PC-3 (cell line): ENCODE measurements at regions not wholly inside any gene's neighbourhood (a gene's known extent, or its start where the extent isn't known, plus 50 kb on each side); places are given as distances from the start of the nearest gene placed in this dataset.

Experiments
- ATAC-seq: fragments of 200-7000 bp; cut with Tn5 transposase; 2 replicates; pipeline ENCODE4 v1.9.1; 2020; ENCODE audit warnings: mild to moderate bottlenecking, moderate library complexity
- BruUV-seq: library from RNA; stranded (reverse); fragments of 400-500 nt; replicated peaks from 2 replicates; lab custom pipeline; 2021; lab: Mats Ljungman, UMichigan
- CTCF ChIA-PET: fragments of 300-600 bp; sonication (Branson Sonifier 250); formaldehyde crosslinking; loops from one replicate; lab custom pipeline; 2022; ENCODE audit warnings: antibody characterized with exemption; lab: Charles Lee
- POLR2A ChIA-PET: fragments of 300-600 bp; sonication (Branson Sonifier 250); formaldehyde crosslinking; loops from one replicate; lab custom pipeline; 2022; ENCODE audit warnings: antibody characterized with exemption; ENCODE audit not compliant: unreplicated experiment; lab: Charles Lee
- DNase-seq: peaks from one replicate; pipeline ENCODE4 v3.0.0-alpha.2; 2015
- H2AFZ ChIP-seq: fragments of 300-600 bp; sonication (generic); 2 replicates; pipeline ENCODE4 v1.6.0; 2016; ENCODE audit warnings: antibody characterized with exemption, low read length
- H3F3A ChIP-seq: fragments of 300-600 bp; sonication (generic); one replicate; pipeline ENCODE4 v1.6.0; 2017; ENCODE audit warnings: antibody characterized with exemption, low read length, control low read depth, mild to moderate bottlenecking; ENCODE audit not compliant: unreplicated experiment
- H3K27ac ChIP-seq: fragments of 300-600 bp; sonication (generic); 2 replicates; pipeline ENCODE4 v1.5.1; 2016; ENCODE audit warnings: mild to moderate bottlenecking, low read length
- H3K27me3 ChIP-seq: fragments of 300-600 bp; sonication (generic); 2 replicates; pipeline ENCODE4 v1.6.1; 2016; ENCODE audit warnings: low read length, mixed read lengths
- H3K36me3 ChIP-seq: fragments of 300-600 bp; sonication (generic); 2 replicates; pipeline ENCODE4 v1.6.1; 2016; ENCODE audit warnings: low read depth, mixed run types, low read length, mixed read lengths
- H3K4me1 ChIP-seq: fragments of 300-600 bp; sonication (generic); 2 replicates; pipeline ENCODE4 v1.5.1; 2016; ENCODE audit warnings: low read length; ENCODE audit not compliant: insufficient read depth
- H3K4me2 ChIP-seq: fragments of 300-600 bp; sonication (generic); 2 replicates; pipeline ENCODE4 v1.6.0; 2016; ENCODE audit warnings: low read length
- H3K4me3 ChIP-seq: fragments of 300-600 bp; sonication (generic); 2 replicates; pipeline ENCODE4 v1.5.1; 2016; ENCODE audit warnings: mild to moderate bottlenecking, low read length, mixed read lengths
- H3K79me2 ChIP-seq: fragments of 300-600 bp; sonication (generic); 2 replicates; pipeline ENCODE4 v1.6.1; 2017; ENCODE audit warnings: low read length, mixed read lengths
- H3K9ac ChIP-seq: fragments of 300-600 bp; sonication (generic); 2 replicates; pipeline ENCODE4 v1.6.0; 2016; ENCODE audit warnings: mild to moderate bottlenecking, low read length
- H3K9me2 ChIP-seq: fragments of 300-600 bp; sonication (generic); replicated peaks from 2 replicates; pipeline ENCODE4 v1.6.1; 2016; ENCODE audit warnings: mixed run types, low read length, mixed read lengths
- H3K9me3 ChIP-seq: fragments of 300-600 bp; sonication (generic); 2 replicates; pipeline ENCODE4 v1.6.1; 2016; ENCODE audit warnings: low read length, mixed read lengths
- H4K20me1 ChIP-seq: fragments of 300-600 bp; sonication (generic); 2 replicates; pipeline ENCODE4 v1.6.1; 2016; ENCODE audit warnings: low read length, mixed read lengths
- CTCF ChIP-seq: fragments of 300-600 bp; sonication (generic); conservative IDR thresholded peaks from 2 replicates; pipeline ENCODE4 v1.5.1; 2017; ENCODE audit warnings: antibody characterized with exemption, low read depth, mild to moderate bottlenecking, low read length
- EZH2 ChIP-seq: fragments of 300-600 bp; sonication (generic); IDR thresholded peaks from one replicate; pipeline ENCODE4 v1.6.1; 2017; ENCODE audit warnings: antibody characterized with exemption, mild to moderate bottlenecking, low read length; ENCODE audit not compliant: unreplicated experiment
- intact Hi-C: fragments of 100-400 bp; cut with micrococcal nuclease; formaldehyde crosslinking; loops from 2 replicates; pipeline ENCODE4 v1.9.0; 2023

DNA sequence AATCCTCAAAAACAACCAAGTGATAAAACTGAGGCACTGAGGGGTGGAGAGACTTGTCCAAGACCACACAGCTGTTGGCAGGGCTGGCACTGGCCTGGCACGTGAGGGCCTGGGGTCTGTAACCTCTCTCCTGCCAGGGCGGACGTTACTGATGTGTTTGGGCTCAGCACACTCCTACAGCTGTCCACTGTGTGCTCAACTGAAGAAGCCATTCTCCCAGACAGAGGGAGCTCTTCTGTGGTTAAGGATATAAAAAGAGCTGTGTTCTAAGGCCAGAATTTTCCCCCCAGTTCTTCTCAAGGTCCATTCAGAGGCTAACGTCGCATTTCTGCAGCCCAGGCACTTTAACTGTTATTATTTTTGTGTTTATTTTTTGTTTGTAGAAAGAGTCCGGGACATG is 429.0 kb upstream of the ATP11B start:
- no peak for TF ChIP-seq EZH2
- TF ChIP-seq CTCF: peak; percentile 22; the same call in 1 of the 2 replicates
- no TSS peak for BruUV-seq
- H3K9me3 ChIP-seq: no peaks in the 10 kb centered on the region
- no peaks in the 10 kb centered on the region for H3K27me3 ChIP-seq
- H3K79me2 ChIP-seq: no peaks in the 10 kb centered on the region
- H3K27ac ChIP-seq: no peak overlapping the region
- intact Hi-C loops: no loop called here
- ChIA-PET CTCF (interaction anchor here (0.5 kb wide), 1 partner anchor 42 kb away, joined by 3 read pairs; no protein-coding TSS in a partner anchor), POLR2A (no interaction called here)
- no peaks in the 10 kb centered on the region for H4K20me1 ChIP-seq
- peak; percentile 35 for ATAC-seq
- H3K9me2 ChIP-seq: no peaks in the 10 kb centered on the region; the same call in 1 of the 2 replicates
- peak overlapping the region; percentile 38; the same call in 1 of the 2 replicates for H3K4me3 ChIP-seq
- peak overlapping the region; percentile 71 for H3K4me2 ChIP-seq
- H2AFZ ChIP-seq: peak overlapping the region; percentile 62
- H3K36me3 ChIP-seq: no peaks in the 10 kb centered on the region
- peaks cover 16% of the 10 kb centered on the region for H3K4me1 ChIP-seq
- H3K9ac ChIP-seq: no peak overlapping the region
- no peaks in the 10 kb centered on the region for H3F3A ChIP-seq
- peak; percentile 12 for DNase-seq

- H3K27me3 ChIP-seq: no peaks in the 10 kb centered on the region
- H3K4me3 ChIP-seq: peak overlapping the region; percentile 38; the same call in 1 of the 2 replicates
Observed at GRCh38 chr3:182364723-182365650, 428.3 kb upstream of the ATP11B start.

More at GRCh38 chr3:182364723-182365650, 428.3 kb upstream of the ATP11B start:
- POLR2A ChIA-PET: no interaction called here
- intact Hi-C loops: loop anchor here (5.0 kb wide), 2 partner anchors 122 to 153 kb away; no protein-coding TSS in a partner anchor
- peaks cover 16% of the 10 kb centered on the region for H3K4me1 ChIP-seq
- H3K4me2 ChIP-seq: peak overlapping the region; percentile 71
- no peaks in the 10 kb centered on the region for H4K20me1 ChIP-seq
- H3F3A ChIP-seq: no peaks in the 10 kb centered on the region
- no peaks in the 10 kb centered on the region for H3K36me3 ChIP-seq
- no peaks in the 10 kb centered on the region for H3K79me2 ChIP-seq
- H2AFZ ChIP-seq: peak overlapping the region; percentile 62
- H3K9me3 ChIP-seq: no peaks in the 10 kb centered on the region
- CTCF ChIA-PET: interaction anchor here (0.6 kb wide), 1 partner anchor 24 kb away, joined by 4 read pairs; no protein-coding TSS in a partner anchor
- no peak overlapping the region for H3K27ac ChIP-seq
- ATAC-seq (peak; percentile 89), DNase-seq (peak; percentile 66)
- no peaks in the 10 kb centered on the region; the same call in 1 of the 2 replicates for H3K9me2 ChIP-seq
- no TSS peak for BruUV-seq
- TF ChIP-seq EZH2: no peak
- 0 out of 2 replicates have a peak, but pooled peaks have one; percentile 1 for TF ChIP-seq CTCF
- no peak overlapping the region for H3K9ac ChIP-seq
